WTC11 (cell line): ENCODE measurements at regions not wholly inside any gene's neighbourhood (a gene's known extent, or its start where the extent isn't known, plus 50 kb on each side); places are given as distances from the start of the nearest gene placed in this dataset.

Experiments
- ATAC-seq: fragments of 200-7000 bp; cut with Tn5 transposase; 2 replicates; pipeline ENCODE4 v1.10.0; 2021; ENCODE audit warnings: mild to moderate bottlenecking, moderate library complexity
- CTCF ChIA-PET: fragments of 300-600 bp; sonication (Branson Sonifier 250); formaldehyde crosslinking; loops from one replicate; lab custom pipeline; 2021; ENCODE audit warnings: antibody characterized with exemption; lab: Charles Lee
- POLR2A ChIA-PET: fragments of 350-600 bp; sonication (Branson Sonifier 250); formaldehyde crosslinking; loops from one replicate; lab custom pipeline; 2021; ENCODE audit warnings: antibody characterized with exemption; lab: Charles Lee
- DNase-seq: peaks from one replicate; pipeline ENCODE4 v3.0.0; 2021; ENCODE audit warnings: low spot score
- H3K27ac Mint-ChIP-seq: 2 replicates; pipeline ENCODE4 v1.8.0; 2021; ENCODE audit warnings: mixed read lengths
- H3K27me3 Mint-ChIP-seq: 2 replicates; pipeline ENCODE4 v1.8.0; 2021; ENCODE audit warnings: low read depth, mild to moderate bottlenecking, moderate library complexity, mixed read lengths
- H3K36me3 Mint-ChIP-seq: 2 replicates; pipeline ENCODE4 v1.8.0; 2021; ENCODE audit warnings: mixed read lengths
- H3K4me1 Mint-ChIP-seq: 2 replicates; pipeline ENCODE4 v1.8.0; 2022; ENCODE audit warnings: mixed read lengths
- H3K4me3 Mint-ChIP-seq: 2 replicates; pipeline ENCODE4 v1.8.0; 2021; ENCODE audit warnings: mild to moderate bottlenecking, moderate library complexity, mixed read lengths
- H3K9me3 Mint-ChIP-seq: 2 replicates; pipeline ENCODE4 v1.8.0; 2021; ENCODE audit warnings: mixed read lengths
- ATF6 ChIP-seq: sonication (generic); formaldehyde crosslinking; IDR thresholded peaks from 2 replicates; pipeline ENCODE4 v1.8.1; 2023; ENCODE audit warnings: mild to moderate bottlenecking, missing genetic modification reagents
- CREM ChIP-seq: sonication (generic); formaldehyde crosslinking; IDR thresholded peaks from 2 replicates; pipeline ENCODE4 v1.8.1; 2022; ENCODE audit warnings: mild to moderate bottlenecking, missing genetic modification reagents, moderate library complexity
- ELF4 ChIP-seq: sonication (generic); formaldehyde crosslinking; IDR thresholded peaks from 2 replicates; pipeline ENCODE4 v1.8.1; 2022; ENCODE audit warnings: low read depth, mild to moderate bottlenecking, moderate library complexity, missing genetic modification reagents
- GABPB1 ChIP-seq: sonication (generic); formaldehyde crosslinking; IDR thresholded peaks from 2 replicates; pipeline ENCODE4 v1.8.1; 2023; ENCODE audit warnings: mild to moderate bottlenecking, missing genetic modification reagents
- GTF2I ChIP-seq: fragments of 250-450 bp; sonication (Bioruptor Pico); conservative IDR thresholded peaks from 2 replicates; pipeline ENCODE4 v1.4.0; 2021; ENCODE audit warnings: mild to moderate bottlenecking
- MLX ChIP-seq: sonication (generic); formaldehyde crosslinking; IDR thresholded peaks from 2 replicates; pipeline ENCODE4 v1.8.1; 2023; ENCODE audit warnings: mild to moderate bottlenecking, missing genetic modification reagents, moderate library complexity
- PREB ChIP-seq: sonication (generic); formaldehyde crosslinking; IDR thresholded peaks from 2 replicates; pipeline ENCODE4 v1.8.1; 2022; ENCODE audit warnings: mild to moderate bottlenecking, missing genetic modification reagents, moderate library complexity, borderline replicate concordance
- RELA ChIP-seq: sonication (generic); formaldehyde crosslinking; IDR thresholded peaks from 2 replicates; pipeline ENCODE4 v1.8.1; 2022; ENCODE audit warnings: missing genetic modification reagents, mild to moderate bottlenecking, borderline replicate concordance
- SMAD3 ChIP-seq: sonication (generic); formaldehyde crosslinking; IDR thresholded peaks from 2 replicates; pipeline ENCODE4 v1.8.0; 2022; ENCODE audit warnings: missing genetic modification reagents, mild to moderate bottlenecking, borderline replicate concordance
- TCF7 ChIP-seq: sonication (generic); formaldehyde crosslinking; IDR thresholded peaks from 2 replicates; pipeline ENCODE4 v1.8.0; 2022; ENCODE audit warnings: mild to moderate bottlenecking, low read depth, missing genetic modification reagents, moderate library complexity
- USF1 ChIP-seq: sonication (generic); formaldehyde crosslinking; IDR thresholded peaks from 2 replicates; pipeline ENCODE4 v1.8.0; 2022; ENCODE audit warnings: mild to moderate bottlenecking, missing genetic modification reagents
- ZMAT4 ChIP-seq: fragments of 250-450 bp; sonication (Bioruptor Pico); IDR thresholded peaks from 2 replicates; pipeline ENCODE4 v1.9.0; 2021; ENCODE audit warnings: mild to moderate bottlenecking
- ZNF219 ChIP-seq: sonication (generic); formaldehyde crosslinking; IDR thresholded peaks from 2 replicates; pipeline ENCODE4 v1.8.0; 2023; ENCODE audit warnings: missing genetic modification reagents, mild to moderate bottlenecking, borderline replicate concordance
- ZNF396 ChIP-seq: fragments of 250-450 bp; sonication (Bioruptor Pico); IDR thresholded peaks from 2 replicates; pipeline ENCODE4 v1.8.0; 2021; ENCODE audit warnings: mild to moderate bottlenecking, moderate library complexity, borderline replicate concordance
- ZNF423 ChIP-seq: fragments of 250-450 bp; sonication (Bioruptor Pico); IDR thresholded peaks from 2 replicates; pipeline ENCODE4 v2.1.2; 2022; ENCODE audit warnings: mild to moderate bottlenecking, moderate library complexity
- ZNF532 ChIP-seq: fragments of 250-450 bp; sonication (Bioruptor Pico); IDR thresholded peaks from 2 replicates; pipeline ENCODE4 v1.9.0; 2021; ENCODE audit warnings: mild to moderate bottlenecking, borderline replicate concordance

- TF ChIP-seq ZNF532 (CRISPR knock-in tag): no peak
- TF ChIP-seq SMAD3 (CRISPR knock-in tag): no peak
These were observed 129.6 kb downstream of the RPS29 start (continued) for GRCh38 chr14:49456589-49456988.

- TF ChIP-seq GABPB1: no peak
- no peak for TF ChIP-seq CREM (CRISPR knock-in tag)
- no peak for TF ChIP-seq USF1
- TF ChIP-seq ZNF396 (CRISPR knock-in tag): no peak
- no peak for TF ChIP-seq ATF6 (CRISPR knock-in tag)
- no peak for TF ChIP-seq SMAD3 (CRISPR knock-in tag)
- TF ChIP-seq ZNF532 (CRISPR knock-in tag): no peak
- no peak for TF ChIP-seq PREB (CRISPR knock-in tag)
- TF ChIP-seq GTF2I (CRISPR knock-in tag): no peak
- TF ChIP-seq MLX (CRISPR knock-in tag): no peak
- TF ChIP-seq TCF7: no peak
- TF ChIP-seq ZNF423 (CRISPR knock-in tag): no peak
- TF ChIP-seq RELA (CRISPR knock-in tag): no peak
- no peak for TF ChIP-seq ZMAT4 (CRISPR knock-in tag)
- TF ChIP-seq ELF4 (CRISPR knock-in tag): no peak
- no peak for TF ChIP-seq ZNF219 (CRISPR knock-in tag)
- DNase-seq: no peak
- ChIA-PET CTCF (interaction anchor here (1.5 to 1.7 kb wide), 2 partner anchors 10 to 46 kb away, joined by 9 to 14 read pairs; no protein-coding TSS in a partner anchor), POLR2A (no interaction called here)
- peaks cover 5% of the 10 kb centered on the region for H3K36me3 Mint-ChIP-seq
- H3K27me3 Mint-ChIP-seq: peaks cover 6% of the 10 kb centered on the region; the same call in 1 of the 2 replicates
- H3K4me3 Mint-ChIP-seq: no peak overlapping the region
- peaks cover 20% of the 10 kb centered on the region for H3K9me3 Mint-ChIP-seq
- H3K4me1 Mint-ChIP-seq: peaks cover 25% of the 10 kb centered on the region
- H3K27ac Mint-ChIP-seq: no peak overlapping the region
- ATAC-seq: peak; percentile 61
These were observed 134.2 kb downstream of the RPS29 start for GRCh38 chr14:49451938-49452337.
